ENCODE measurements at regions not wholly inside any gene's neighbourhood (a gene's known extent, or its start where the extent isn't known, plus 50 kb on each side); places are given as distances from the start of the nearest gene placed in this dataset.

GRCh38 chr5:143560378-143560777 lies 156.9 kb upstream of the NR3C1 start:
- no peak for TF ChIP-seq CTCF (IDR thresholded peaks at IDR 0.05; ENCODE audit: extremely low read depth, missing control alignments)
- DNase-seq (ENCODE audit: low spot score): no peak

DNA sequence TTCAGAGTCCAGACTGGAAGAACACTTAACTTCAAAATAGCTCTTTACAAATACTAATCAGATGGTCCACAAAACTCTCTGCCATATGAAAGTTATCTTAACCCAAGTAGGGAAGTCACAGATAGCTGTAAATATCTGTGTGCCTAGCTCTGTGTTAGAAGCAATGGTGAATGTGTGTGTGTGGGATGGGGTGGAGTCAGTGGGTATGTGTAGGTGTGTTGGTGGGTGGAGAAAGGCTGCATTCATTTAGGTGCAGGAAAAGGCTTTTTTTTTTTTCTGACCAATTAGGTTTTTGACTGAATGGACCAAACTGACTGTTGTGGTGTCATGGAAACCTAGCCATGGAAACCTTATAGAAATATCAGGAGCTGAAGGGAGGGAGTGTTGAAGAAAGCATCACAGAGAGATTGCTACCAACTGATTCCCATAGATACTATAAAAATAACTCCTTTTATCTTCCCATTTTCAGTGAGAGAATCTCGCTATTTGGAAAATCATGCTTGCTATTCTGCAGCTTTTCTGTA lies 156.2 kb upstream of the NR3C1 start:
- TF ChIP-seq CTCF (IDR thresholded peaks at IDR 0.05; ENCODE audit: extremely low read depth, missing control alignments): no peak
- DNase-seq (ENCODE audit: low spot score): no peak

DNA sequence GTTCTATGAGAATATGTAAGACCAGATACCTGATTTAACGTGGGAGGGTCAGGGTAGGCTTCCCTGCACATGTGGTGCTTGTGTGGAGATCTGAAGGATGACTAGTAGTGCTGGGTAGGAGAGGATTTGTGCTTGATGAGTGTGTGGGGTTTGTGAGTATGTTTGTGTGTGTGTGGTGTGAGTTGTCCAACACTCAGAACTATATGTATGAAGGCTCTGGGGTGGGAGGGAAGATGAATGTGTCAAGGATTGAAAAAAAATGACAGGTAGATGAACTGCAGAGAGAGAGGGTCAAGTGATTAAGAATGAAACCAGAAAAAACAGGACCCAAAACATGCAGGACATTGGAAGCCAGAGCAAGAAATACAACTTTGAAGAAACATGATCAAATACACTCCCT lies 154.6 kb upstream of the NR3C1 start:
- no peak for TF ChIP-seq CTCF (IDR thresholded peaks at IDR 0.05; ENCODE audit: extremely low read depth, missing control alignments)
- DNase-seq (ENCODE audit: low spot score): no peak

GRCh38 chr5:143557061-143557818 lies 153.8 kb upstream of the NR3C1 start:
- DNase-seq (ENCODE audit: low spot score): peak; percentile 21

DNA sequence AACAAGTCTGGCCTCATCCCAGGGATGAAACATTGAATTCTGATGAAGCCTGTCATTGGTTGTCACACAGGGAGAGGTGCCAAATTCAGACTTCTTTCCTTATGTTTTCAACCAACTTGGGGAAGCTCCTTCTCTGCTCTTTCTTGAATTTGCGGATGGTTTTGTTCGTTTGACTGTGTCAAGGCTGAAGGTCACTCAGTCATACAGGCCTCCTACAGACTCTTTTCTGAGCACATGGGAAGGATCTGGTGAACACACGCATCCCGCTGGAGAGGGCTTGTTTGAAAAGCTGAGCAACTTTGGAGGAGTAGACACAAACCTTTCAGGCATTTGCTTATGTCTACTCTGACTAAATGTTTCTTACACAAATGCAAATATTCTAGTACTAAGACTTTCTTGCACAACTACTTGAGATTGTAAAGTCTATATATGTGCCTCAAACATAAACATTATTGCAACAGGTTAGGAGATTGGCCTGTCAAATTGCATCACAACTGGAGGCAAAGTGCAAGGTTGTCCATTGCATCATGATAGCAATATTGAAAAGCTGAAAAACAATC lies 151.5 kb upstream of the NR3C1 start:
- no peak for DNase-seq (ENCODE audit: low spot score)
- no peak for TF ChIP-seq CTCF (IDR thresholded peaks at IDR 0.05; ENCODE audit: extremely low read depth, missing control alignments)

More at GRCh38 chr5:143557061-143557818, 153.8 kb upstream of the NR3C1 start:
- TF ChIP-seq CTCF (IDR thresholded peaks at IDR 0.05; ENCODE audit: extremely low read depth, missing control alignments): no peak

GRCh38 chr5:143554187-143554717 lies 150.8 kb upstream of the NR3C1 start:
- TF ChIP-seq CTCF (IDR thresholded peaks at IDR 0.05; ENCODE audit: extremely low read depth, missing control alignments): no peak
- no peak for DNase-seq (ENCODE audit: low spot score)

GRCh38 chr5:143552680-143553079 lies 149.2 kb upstream of the NR3C1 start:
- TF ChIP-seq CTCF (IDR thresholded peaks at IDR 0.05; ENCODE audit: extremely low read depth, missing control alignments): no peak
- DNase-seq (ENCODE audit: low spot score): no peak

Measured in GM20000 (cell line).